ENCODE measurements at regions not wholly inside any gene's neighbourhood (a gene's known extent, or its start where the extent isn't known, plus 50 kb on each side); places are given as distances from the start of the nearest gene placed in this dataset.

DNA sequence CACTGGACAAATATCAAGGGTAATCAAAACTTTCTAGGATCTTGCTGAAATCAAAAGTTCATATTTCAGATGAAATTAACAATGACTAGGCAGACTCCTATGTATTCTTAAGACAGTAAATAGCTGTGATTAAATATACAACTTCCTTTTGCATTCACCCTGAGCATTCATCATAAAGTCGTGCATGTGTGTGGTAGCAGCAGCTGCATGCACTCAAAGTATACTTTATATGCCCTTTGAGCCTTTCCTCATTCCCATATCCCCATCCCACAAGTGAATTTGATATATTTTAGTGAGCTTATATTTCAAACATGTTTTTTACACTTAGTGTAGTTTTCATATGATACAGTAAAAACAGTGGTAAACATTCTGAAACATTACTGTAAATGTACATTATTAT, 959.0 kb downstream of the C4orf33 start:
- FAIRE-seq (no peak), DNase-seq (ENCODE audit: low read depth) (no peak)
- no peaks in the 10 kb centered on the region for H3K27me3 ChIP-seq (ENCODE audit: control insufficient read depth, insufficient read depth, low read length)
- no peaks in the 10 kb centered on the region for H3K36me3 ChIP-seq (ENCODE audit: control insufficient read depth, insufficient read depth, low read length)
- TF ChIP-seq, protein P1, sequence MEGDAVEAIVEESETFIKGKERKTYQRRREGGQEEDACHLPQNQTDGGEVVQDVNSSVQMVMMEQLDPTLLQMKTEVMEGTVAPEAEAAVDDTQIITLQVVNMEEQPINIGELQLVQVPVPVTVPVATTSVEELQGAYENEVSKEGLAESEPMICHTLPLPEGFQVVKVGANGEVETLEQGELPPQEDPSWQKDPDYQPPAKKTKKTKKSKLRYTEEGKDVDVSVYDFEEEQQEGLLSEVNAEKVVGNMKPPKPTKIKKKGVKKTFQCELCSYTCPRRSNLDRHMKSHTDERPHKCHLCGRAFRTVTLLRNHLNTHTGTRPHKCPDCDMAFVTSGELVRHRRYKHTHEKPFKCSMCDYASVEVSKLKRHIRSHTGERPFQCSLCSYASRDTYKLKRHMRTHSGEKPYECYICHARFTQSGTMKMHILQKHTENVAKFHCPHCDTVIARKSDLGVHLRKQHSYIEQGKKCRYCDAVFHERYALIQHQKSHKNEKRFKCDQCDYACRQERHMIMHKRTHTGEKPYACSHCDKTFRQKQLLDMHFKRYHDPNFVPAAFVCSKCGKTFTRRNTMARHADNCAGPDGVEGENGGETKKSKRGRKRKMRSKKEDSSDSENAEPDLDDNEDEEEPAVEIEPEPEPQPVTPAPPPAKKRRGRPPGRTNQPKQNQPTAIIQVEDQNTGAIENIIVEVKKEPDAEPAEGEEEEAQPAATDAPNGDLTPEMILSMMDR (IDR thresholded peaks at IDR 0.05; ENCODE audit: insufficient read depth, low read length, severe bottlenecking): no peak
- H3K4me3 ChIP-seq (ENCODE audit: low read depth, low read length): no peak overlapping the region

DNA sequence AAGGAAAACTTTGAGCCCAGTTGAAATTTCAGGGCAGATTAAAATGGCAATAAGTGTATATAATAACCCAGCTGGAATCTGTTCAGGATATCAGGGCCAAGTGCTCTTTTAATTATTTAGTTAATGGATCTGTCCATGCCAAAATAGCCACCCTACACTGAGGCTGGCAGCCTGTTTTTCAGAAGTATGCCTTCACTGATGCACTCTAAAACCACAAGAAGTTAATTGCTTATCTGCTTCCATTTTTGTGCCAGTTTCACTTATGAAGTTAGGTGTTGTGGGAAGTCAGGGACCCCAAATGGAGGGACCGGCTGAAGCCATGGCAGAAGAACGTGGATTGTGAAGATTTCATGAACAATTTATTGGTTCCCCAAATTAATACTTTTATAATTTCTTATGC, 960.3 kb downstream of the C4orf33 start:
- H3K36me3 ChIP-seq (ENCODE audit: control insufficient read depth, insufficient read depth, low read length): no peaks in the 10 kb centered on the region
- H3K4me3 ChIP-seq (ENCODE audit: low read depth, low read length): no peak overlapping the region
- no peak for FAIRE-seq
- DNase-seq (ENCODE audit: low read depth): no peak
- TF ChIP-seq, protein P1 (IDR thresholded peaks at IDR 0.05; ENCODE audit: insufficient read depth, low read length, severe bottlenecking): no peak
- no peaks in the 10 kb centered on the region for H3K27me3 ChIP-seq (ENCODE audit: control insufficient read depth, insufficient read depth, low read length)

DNA sequence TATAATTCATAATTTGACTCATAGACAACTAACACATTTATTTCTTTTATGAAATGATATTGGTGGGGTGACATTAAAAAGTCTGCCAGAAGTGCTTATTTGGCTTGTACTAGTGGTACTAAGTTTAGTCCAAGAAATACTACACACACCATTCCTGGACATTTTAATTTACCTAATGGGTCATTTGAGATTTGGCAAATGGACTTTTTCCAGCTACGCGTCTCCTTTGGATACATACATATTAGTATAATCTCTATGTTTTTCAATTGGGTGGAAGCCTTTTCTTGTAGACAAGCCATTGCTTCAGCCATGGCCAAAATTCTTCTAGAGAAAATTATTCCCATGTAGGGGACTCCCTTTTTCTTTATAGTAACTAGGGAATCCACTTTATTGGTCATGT, 968.5 kb downstream of the C4orf33 start:
- Histone ChIP-seq H3K27me3 (ENCODE audit: control insufficient read depth, insufficient read depth, low read length) (no peaks in the 10 kb centered on the region), H3K36me3 (ENCODE audit: control insufficient read depth, insufficient read depth, low read length) (no peaks in the 10 kb centered on the region), H3K4me3 (ENCODE audit: low read depth, low read length) (no peak overlapping the region)
- FAIRE-seq: no peak
- no peak for DNase-seq (ENCODE audit: low read depth)
- TF ChIP-seq, protein P1 (IDR thresholded peaks at IDR 0.05; ENCODE audit: insufficient read depth, low read length, severe bottlenecking): no peak

DNA sequence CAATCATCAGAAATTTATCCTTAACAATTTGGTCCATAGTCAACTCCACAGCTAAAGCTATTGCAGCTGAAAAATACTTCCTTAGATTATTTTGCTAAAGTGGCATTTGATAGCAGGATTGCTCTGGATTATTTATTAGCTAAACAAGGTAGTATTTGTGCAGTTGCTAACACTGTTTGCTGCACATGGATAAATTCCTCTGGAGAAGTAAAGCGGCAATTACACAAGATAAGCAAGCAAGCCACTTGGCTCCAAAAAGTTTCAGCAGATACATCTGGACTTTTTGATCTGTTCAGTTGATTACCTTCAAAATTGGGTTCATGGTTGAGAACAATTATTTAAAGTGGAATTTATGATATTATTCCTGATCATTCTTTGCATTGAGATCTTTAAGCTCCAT, 971.5 kb downstream of the C4orf33 start:
- TF ChIP-seq, protein P1 (IDR thresholded peaks at IDR 0.05; ENCODE audit: insufficient read depth, low read length, severe bottlenecking): no peak
- FAIRE-seq (no peak), DNase-seq (ENCODE audit: low read depth) (no peak)
- no peaks in the 10 kb centered on the region for H3K36me3 ChIP-seq (ENCODE audit: control insufficient read depth, insufficient read depth, low read length)
- no peaks in the 10 kb centered on the region for H3K27me3 ChIP-seq (ENCODE audit: control insufficient read depth, insufficient read depth, low read length)
- no peak overlapping the region for H3K4me3 ChIP-seq (ENCODE audit: low read depth, low read length)

DNA sequence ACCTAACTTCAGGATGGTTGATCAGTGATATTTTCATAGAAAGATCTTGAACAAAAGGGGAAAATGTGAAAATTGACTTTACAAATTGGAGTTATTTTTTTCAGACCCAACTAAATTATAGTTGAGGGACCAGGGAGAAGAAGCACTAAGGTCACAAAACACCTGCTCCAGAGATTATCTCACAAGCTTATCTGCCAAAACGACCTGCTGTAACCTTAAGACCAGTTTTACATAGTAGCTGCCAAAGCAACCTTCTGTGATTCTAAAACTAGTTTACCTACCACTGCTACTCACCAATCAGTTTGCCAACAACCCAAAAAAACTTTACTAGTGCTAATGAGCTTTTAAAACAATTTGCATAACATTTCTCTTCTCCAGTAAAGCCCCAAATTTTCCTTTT, 972.1 kb downstream of the C4orf33 start:
- no peak for FAIRE-seq

DNA sequence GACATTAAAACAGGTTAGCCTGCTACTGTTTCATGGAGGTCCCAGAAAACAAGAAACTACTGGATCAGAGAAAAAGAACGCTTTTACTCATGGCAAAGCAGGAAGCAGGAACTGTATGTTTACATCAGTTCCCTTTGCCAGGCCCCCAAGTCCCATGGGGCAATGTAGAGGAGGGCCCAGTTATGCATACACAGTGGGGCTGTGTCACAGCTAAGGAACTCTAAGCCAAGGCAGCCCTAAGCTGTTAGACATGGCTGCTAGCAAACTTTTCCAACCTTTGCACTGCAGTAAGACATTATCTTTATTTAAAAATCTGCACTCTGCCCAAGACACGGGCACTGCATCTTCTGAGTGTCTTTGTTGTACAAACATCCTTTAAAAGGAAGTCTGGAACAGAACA, 975.8 kb downstream of the C4orf33 start:
- H3K4me3 ChIP-seq (ENCODE audit: low read depth, low read length): no peak overlapping the region
- no peaks in the 10 kb centered on the region for H3K27me3 ChIP-seq (ENCODE audit: control insufficient read depth, insufficient read depth, low read length)
- DNase-seq (ENCODE audit: low read depth) (no peak), FAIRE-seq (no peak)
- no peaks in the 10 kb centered on the region for H3K36me3 ChIP-seq (ENCODE audit: control insufficient read depth, insufficient read depth, low read length)
- TF ChIP-seq, protein P1 (IDR thresholded peaks at IDR 0.05; ENCODE audit: insufficient read depth, low read length, severe bottlenecking): no peak

More for the DNA sequence above, 972.1 kb downstream of the C4orf33 start:
- DNase-seq (ENCODE audit: low read depth): no peak
- H3K27me3 ChIP-seq (ENCODE audit: control insufficient read depth, insufficient read depth, low read length): no peaks in the 10 kb centered on the region
- TF ChIP-seq, protein P1 (IDR thresholded peaks at IDR 0.05; ENCODE audit: insufficient read depth, low read length, severe bottlenecking): no peak
- no peak overlapping the region for H3K4me3 ChIP-seq (ENCODE audit: low read depth, low read length)
- no peaks in the 10 kb centered on the region for H3K36me3 ChIP-seq (ENCODE audit: control insufficient read depth, insufficient read depth, low read length)
